ENCODE measurements at regions not wholly inside any gene's neighbourhood (a gene's known extent, or its start where the extent isn't known, plus 50 kb on each side); places are given as distances from the start of the nearest gene placed in this dataset.
"Not testable (repeated sequence)": the region's sequence is repeated elsewhere in the genome, so short reads cannot be mapped to it uniquely, and the experiment has no call there.

GRCh38 chr14:34381304-34381703, 80.7 kb downstream of the SPTSSA start:
- DNase-seq, result not testable (repeated sequence)

- no peak for DNase-seq
Observed at GRCh38 chr14:34380471-34380845, 81.6 kb downstream of the SPTSSA start.

GRCh38 chr14:34379816-34380470, 82.1 kb downstream of the SPTSSA start:
- DNase-seq, result no peak

GRCh38 chr14:34376649-34377267, 85.3 kb downstream of the SPTSSA start:
- no peak for DNase-seq

DNA sequence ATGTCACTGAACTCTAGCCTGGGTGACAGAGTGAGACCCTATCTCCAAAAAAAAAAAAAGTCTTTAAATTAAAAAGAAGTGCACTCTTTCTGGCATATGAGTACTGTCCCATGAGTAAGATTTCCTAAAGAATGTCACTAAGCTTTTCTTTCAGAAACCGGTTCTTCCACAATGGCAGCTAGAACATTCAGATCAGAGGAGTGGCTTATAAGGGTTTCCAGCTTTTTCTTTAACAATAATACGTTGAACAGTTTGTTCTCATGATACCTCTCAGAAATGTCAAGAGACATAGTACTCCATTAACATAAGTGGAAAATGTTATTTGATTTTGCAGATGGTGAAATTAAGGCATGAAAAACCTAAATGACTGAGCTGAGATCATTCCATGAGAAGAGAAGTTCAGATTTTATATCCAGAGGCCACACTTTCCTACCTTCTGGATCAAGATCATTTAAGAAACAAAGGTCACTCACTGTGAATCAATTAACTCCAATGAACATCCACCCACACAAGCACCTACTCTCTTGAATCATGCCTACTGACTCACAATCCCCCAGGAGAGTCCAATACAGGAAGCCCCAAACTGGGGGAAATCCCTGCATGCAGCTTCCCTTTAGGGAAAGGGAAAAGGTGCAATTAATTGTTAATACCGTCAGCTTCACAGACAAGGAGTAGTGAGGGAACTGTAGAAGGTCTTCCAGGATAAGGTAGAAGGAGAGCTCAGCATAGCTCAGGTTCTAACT, 86.9 kb downstream of the SPTSSA start:
- DNase-seq, result no peak

- DNase-seq, result no peak
Observed at GRCh38 chr14:34373191-34373590, 88.8 kb downstream of the SPTSSA start.

DNA sequence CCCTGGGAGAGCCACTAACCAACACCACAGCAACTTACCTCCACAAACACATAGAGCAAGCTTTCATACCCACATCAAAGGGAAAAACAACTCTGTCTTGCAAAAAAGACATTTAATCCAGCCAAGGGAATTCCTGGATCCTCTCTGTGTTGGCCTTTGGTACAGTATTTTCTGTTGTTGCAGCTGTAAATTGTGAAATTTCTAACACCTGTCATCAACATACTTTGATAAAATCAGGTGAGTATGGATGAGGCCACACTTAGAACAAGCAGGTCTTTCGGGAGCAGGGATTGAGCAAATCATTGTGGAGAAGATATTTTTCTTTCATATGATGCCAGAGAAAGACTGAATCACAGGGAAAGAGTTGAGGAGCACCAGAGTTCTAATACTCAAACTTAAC, 89.3 kb downstream of the SPTSSA start:
- DNase-seq, result no peak

DNA sequence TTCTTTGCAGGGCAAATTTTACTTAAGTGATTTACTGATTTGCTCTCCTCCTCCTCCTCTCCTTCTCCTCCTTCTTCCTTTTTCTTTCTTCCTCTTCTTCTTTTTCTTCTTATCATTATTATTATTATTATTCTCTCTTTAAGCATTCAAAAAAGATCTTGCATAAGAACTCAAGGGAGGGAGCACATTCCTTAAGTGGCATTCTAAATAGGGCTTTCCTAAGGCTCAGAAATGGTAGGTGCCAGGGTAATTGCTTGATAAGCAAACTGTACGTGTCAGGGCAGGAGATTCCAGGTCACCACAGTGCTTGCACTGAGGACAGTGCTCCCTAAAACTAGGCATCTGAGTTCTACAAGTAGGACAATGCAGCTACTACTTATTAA, 92.4 kb downstream of the SPTSSA start:
- DNase-seq, result no peak

DNA sequence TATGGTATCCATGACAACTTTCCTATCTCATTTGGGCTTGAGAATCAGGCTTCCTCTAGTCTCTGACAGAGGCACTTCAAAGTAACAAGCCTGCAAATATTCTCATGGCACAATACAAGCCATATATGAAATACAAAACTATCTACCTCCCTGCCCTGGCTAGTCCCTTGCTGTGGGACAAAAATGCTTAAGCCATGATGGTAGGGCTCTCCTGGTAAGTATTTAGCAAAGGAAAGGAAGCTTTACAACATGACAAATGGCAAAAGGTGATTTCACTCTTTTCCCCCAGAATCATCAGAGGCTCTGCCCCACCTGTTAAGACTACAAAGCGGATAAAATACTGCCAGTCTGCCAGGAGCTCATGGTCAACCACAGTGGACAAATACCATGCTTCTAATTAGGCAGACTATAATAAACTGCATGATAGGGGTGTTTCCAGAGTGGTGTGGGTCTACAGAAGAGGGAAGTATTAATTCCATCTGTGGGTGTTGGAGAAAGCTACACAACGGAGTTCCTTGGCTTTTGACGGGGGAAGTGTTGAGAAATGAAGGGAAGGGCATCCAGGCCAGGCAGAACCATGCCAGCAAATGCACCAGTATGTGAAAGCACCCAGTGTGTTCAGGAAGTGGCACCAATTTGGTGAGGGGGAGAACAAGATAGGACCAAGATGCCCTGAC, 92.9 kb downstream of the SPTSSA start:
- no peak for DNase-seq

- no peak for DNase-seq
Observed at GRCh38 chr14:34368115-34368970, 93.7 kb downstream of the SPTSSA start.

DNA sequence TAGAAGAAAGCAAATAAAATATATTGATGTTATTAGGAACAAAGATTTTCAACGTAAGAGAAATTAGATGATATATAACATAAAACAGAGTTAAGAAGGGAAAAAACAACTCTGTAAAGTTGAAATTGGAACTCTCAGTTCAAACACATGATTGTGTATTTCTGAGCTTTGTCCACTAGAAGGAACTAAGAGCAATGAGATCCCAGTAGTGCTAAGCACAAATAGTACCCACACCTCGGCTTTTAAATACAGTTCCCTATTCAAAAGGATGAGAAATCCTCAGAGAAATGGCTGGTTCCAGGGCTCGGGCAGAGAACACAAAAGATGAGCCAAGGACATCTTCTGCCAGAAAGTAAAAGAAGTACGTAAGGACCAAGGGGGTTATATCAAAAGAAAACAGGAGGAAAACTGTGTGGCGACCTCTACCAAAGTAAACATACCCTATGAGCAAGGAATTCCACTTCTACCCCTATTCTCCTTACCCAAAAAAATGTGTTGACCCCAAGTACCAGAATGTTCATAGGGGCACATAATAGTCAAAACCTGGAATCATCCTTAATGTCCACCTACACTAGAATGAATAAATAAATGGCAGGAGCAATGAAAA, 96.6 kb downstream of the SPTSSA start:
- no peak for DNase-seq

DNA sequence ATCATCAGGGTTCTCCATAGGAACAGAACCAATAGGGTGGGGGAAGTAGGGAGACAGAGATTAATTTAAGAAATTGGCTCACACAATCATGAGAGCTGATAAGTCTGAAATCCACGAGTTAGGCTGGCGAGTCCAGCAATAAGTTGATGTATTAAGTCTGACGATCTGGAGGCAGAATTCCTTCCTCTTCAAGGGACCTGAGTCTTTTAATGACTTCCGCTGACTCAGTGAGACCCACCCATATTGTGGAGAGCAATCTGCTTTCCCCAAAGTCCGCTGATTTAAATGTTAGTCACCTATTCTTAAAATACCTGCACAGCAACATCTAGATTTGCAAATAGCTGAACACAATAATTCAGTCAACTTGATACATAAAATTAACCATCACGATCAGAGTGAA, 97.8 kb downstream of the SPTSSA start:
- no peak for DNase-seq

DNA sequence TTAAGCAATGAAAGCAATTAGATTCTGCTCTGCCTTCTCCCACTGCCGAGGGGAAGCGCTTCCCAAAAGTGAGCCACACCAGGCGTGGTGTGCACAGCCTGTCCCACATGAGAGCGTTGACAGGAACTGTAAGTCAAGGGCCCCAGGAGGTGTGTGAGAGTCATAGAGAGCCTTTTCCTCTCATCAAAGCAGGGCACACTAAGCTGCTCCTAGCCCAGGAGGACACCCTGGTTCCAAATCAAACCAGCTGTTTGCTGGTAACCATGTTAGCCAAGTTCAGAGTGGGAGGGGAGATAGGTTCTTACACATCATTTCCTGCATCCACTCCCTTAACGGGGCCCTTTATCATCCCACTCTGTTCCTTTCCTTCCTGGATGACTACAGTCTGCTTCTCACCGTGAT, 98.3 kb downstream of the SPTSSA start:
- DNase-seq, result no peak

GRCh38 chr14:34362641-34363251, 99.3 kb downstream of the SPTSSA start:
- DNase-seq, result no peak

DNA sequence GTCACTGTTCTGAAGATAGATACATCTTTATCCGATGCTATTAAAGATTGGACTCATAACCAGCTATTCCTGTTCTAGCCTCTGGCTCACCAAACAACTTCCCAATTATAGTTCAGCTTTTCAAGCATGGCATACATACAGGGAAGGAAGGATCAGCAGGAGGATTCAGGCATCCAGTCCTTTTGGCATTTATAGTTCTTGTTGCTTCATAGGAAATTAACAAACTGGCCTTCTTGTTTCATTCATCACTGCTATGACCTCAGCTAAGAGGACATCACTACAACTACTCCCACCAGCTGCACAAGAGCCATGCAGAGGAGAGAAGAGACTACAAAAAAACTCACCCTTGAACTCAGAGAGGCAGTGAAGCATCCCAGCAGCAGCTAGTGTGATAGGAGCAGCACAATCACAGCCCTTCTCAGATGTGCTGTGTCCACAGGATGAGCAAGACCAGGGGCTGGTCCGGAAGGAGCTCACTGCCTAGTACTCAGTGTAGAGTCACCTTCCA, 100.5 kb downstream of the SPTSSA start:
- no peak for DNase-seq

DNA sequence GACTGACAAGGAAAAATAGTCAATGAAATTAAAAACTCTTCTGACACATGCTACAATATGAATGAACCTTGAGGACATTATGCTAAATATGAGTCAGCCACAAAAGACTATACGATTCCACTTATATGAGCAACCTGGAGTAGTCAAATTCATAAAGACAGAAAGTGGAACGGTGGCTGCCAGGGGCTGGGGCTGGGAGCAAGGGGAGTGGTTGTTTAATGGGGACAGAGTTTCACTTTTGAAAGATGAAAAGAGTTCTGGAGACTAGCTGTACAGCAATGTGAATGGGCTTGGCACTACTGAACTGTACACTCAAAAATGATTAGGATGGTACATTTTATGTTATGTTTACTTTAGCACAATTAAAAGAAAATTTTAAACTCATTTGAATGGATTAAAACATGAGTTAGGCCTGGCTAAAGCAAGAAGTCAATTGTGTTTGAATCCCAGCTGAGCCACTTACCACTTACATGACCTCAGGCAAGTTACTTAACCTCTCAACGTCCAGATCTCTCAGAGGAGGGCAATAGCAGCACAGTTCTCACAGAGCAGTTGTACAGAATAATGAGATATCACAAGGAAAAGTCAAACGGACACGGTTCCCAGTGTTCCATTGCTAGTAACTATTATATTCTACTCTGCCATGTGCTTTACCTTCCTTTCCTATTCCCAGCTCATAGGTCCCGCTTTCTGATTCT, 102.5 kb downstream of the SPTSSA start:
- DNase-seq, result no peak

DNA sequence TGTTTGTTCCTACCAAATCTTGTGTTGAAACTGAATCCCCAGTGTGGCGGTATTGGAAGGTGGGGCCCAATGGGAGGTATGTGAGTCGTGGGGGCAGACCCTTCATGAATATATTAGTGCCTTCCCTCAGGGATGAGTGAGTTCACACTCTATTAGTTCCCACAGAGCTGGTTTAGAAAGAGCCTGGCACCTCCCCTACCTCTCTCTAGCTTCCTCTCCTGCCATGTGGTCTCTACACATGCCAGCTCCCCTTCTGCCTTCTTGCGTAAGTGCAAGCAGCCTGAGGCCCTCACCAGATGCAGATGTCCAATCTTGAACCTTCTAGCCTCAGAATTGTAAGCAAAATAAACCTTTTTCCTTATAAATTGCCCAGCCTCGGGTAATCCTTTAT, 105.8 kb downstream of the SPTSSA start:
- peak; percentile 25 for DNase-seq

GRCh38 chr14:34355584-34356263, 106.3 kb downstream of the SPTSSA start:
- peak; percentile 91 for DNase-seq

- no peak for DNase-seq
Observed at GRCh38 chr14:34354556-34354955, 107.5 kb downstream of the SPTSSA start.

DNA sequence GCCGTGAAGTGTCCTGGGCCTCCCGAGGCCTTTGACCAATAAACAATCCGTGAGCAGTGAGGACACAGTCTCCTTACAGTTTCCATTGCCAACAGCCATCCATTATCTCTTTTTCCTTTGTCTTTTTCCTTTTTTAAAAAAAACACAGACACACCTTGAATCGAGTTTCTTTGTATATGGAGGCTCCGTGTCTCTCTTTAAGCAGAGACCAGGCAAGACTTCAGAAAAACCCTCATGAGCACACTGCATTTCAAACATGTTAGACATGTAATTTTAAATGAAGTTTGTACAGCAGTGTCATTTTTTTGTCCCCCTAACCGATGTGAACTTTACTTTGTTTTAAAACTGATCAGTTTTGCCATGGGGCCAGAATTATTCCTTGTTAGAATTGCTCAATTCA, 111.1 kb downstream of the SPTSSA start:
- no peak for DNase-seq
